ENCODE measurements at regions not wholly inside any gene's neighbourhood (a gene's known extent, or its start where the extent isn't known, plus 50 kb on each side); places are given as distances from the start of the nearest gene placed in this dataset.

GRCh38 chr17:51355441-51356410, 95.4 kb downstream of the UTP18 start:
- ChIA-PET RAD21 (ENCODE audit: unreplicated experiment) (no interaction called here), CTCF (no interaction called here), POLR2A (no interaction called here), SMC1A (ENCODE audit: uncharacterized antibody, unreplicated experiment) (no interaction called here)
- Histone ChIP-seq H3K79me2 (ENCODE audit: control insufficient read depth, insufficient read depth, low read length) (no peaks in the 10 kb centered on the region), H3K9me3 (replicated peaks; ENCODE audit: control insufficient read depth, insufficient read depth, low read length) (no peaks in the 10 kb centered on the region), H3K9ac (ENCODE audit: control insufficient read depth, insufficient read depth, low read length) (no peak overlapping the region), H3K27ac (ENCODE audit: control insufficient read depth, insufficient read depth) (no peak overlapping the region), H2AFZ (ENCODE audit: control insufficient read depth, low read depth, low read length) (no peak overlapping the region), H3K4me3 (no peak overlapping the region), H3K4me2 (ENCODE audit: control insufficient read depth, insufficient read depth) (no peak overlapping the region), H3K27me3 (replicated peaks in 1 of 2; ENCODE audit: control insufficient read depth in 2 of 2, insufficient read depth in 2 of 2, low read length in 1 of 2) (no peaks in the 10 kb centered on the region), H3K36me3 (ENCODE audit: control insufficient read depth in 2 of 2, insufficient read depth in 2 of 2, low read length in 1 of 2) (no peaks in the 10 kb centered on the region), H4K20me1 (ENCODE audit: control insufficient read depth, insufficient read depth) (no peaks in the 10 kb centered on the region), H3K4me1 (ENCODE audit: control insufficient read depth, insufficient read depth, low read length) (no peaks in the 10 kb centered on the region)
- DNase-seq (ENCODE audit: low read depth, low spot score) (no peak), ATAC-seq (no peak), FAIRE-seq (no peak)
- in situ Hi-C loops (cut with MboI): no loop called here
- no TSS peak for BruUV-seq (replicated peaks)
- intact Hi-C loops (cut with micrococcal nuclease; ENCODE audit: unreplicated experiment): no loop called here
- TF ChIP-seq, protein P1, sequence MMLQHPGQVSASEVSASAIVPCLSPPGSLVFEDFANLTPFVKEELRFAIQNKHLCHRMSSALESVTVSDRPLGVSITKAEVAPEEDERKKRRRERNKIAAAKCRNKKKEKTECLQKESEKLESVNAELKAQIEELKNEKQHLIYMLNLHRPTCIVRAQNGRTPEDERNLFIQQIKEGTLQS (IDR thresholded peaks at IDR 0.05; ENCODE audit: borderline replicate concordance, extremely low read depth, low read depth, low read length): no peak
- TF ChIP-seq NFIC (IDR thresholded peaks at IDR 0.05; ENCODE audit: low read depth, low read length) (no peak), IRF5 (IDR thresholded peaks at IDR 0.05; ENCODE audit: borderline replicate concordance) (no peak), SMARCA5 (IDR thresholded peaks at IDR 0.05) (no peak), IKZF1 (conservative IDR thresholded peaks at IDR 0.05) (no peak), SUPT20H (IDR thresholded peaks at IDR 0.05; ENCODE audit: borderline replicate concordance, control insufficient read depth, low read depth, low read length) (no peak), GATAD2B (conservative IDR thresholded peaks at IDR 0.05; ENCODE audit: low read depth) (no peak), EZH2 (IDR thresholded peaks at IDR 0.05; ENCODE audit: borderline replicate concordance, control insufficient read depth, low read depth, low read length) (no peak), CBFB (IDR thresholded peaks at IDR 0.05; ENCODE audit: low read depth) (no peak), TCF7 (IDR thresholded peaks at IDR 0.05; ENCODE audit: borderline replicate concordance) (no peak), RAD51 (IDR thresholded peaks at IDR 0.05) (no peak)
- TF ChIP-seq, protein P2, sequence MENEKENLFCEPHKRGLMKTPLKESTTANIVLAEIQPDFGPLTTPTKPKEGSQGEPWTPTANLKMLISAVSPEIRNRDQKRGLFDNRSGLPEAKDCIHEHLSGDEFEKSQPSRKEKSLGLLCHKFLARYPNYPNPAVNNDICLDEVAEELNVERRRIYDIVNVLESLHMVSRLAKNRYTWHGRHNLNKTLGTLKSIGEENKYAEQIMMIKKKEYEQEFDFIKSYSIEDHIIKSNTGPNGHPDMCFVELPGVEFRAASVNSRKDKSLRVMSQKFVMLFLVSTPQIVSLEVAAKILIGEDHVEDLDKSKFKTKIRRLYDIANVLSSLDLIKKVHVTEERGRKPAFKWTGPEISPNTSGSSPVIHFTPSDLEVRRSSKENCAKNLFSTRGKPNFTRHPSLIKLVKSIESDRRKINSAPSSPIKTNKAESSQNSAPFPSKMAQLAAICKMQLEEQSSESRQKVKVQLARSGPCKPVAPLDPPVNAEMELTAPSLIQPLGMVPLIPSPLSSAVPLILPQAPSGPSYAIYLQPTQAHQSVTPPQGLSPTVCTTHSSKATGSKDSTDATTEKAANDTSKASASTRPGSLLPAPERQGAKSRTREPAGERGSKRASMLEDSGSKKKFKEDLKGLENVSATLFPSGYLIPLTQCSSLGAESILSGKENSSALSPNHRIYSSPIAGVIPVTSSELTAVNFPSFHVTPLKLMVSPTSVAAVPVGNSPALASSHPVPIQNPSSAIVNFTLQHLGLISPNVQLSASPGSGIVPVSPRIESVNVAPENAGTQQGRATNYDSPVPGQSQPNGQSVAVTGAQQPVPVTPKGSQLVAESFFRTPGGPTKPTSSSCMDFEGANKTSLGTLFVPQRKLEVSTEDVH (IDR thresholded peaks at IDR 0.05; ENCODE audit: low read depth, partially characterized antibody): no peak
- WGBS (ENCODE audit: insufficient coverage, insufficient replicate concordance, low lambda C conversion rate, missing lambda C conversion rate): 40% methylated on average over 18 of the region's 18 CpGs

All from GM12878 (cell line).